Progenitor cell of endocrine pancreas (in vitro differentiated cells): ENCODE measurements at regions not wholly inside any gene's neighbourhood (a gene's known extent, or its start where the extent isn't known, plus 50 kb on each side); places are given as distances from the start of the nearest gene placed in this dataset.

Source experiments
- DNase-seq: peaks from one replicate; pipeline ENCODE4 v3.0.0; 2021; ENCODE audit warnings: low spot score; ENCODE audit not compliant: unreplicated experiment
- H3K27ac Mint-ChIP-seq: 2 replicates; pipeline ENCODE4 v1.8.0; 2021; ENCODE audit warnings: mild to moderate bottlenecking, moderate library complexity, mixed read lengths
- H3K27me3 Mint-ChIP-seq: 2 replicates; pipeline ENCODE4 v1.8.0; 2021; ENCODE audit warnings: mixed read lengths
- H3K36me3 Mint-ChIP-seq: 2 replicates; pipeline ENCODE4 v1.8.0; 2022; ENCODE audit warnings: mixed read lengths; ENCODE audit not compliant: insufficient read depth
- H3K4me1 Mint-ChIP-seq: 2 replicates; pipeline ENCODE4 v1.8.0; 2021; ENCODE audit warnings: low read depth, mixed read lengths
- H3K4me3 Mint-ChIP-seq: 2 replicates; pipeline ENCODE4 v1.8.0; 2021; ENCODE audit warnings: low read depth, mild to moderate bottlenecking, moderate library complexity, mixed read lengths
- H3K9me3 Mint-ChIP-seq: 2 replicates; pipeline ENCODE4 v1.8.0; 2021; ENCODE audit warnings: low read depth, mixed read lengths
- CTCF ChIP-seq: fragments of 200-600 bp; sonication (generic); IDR thresholded peaks from one replicate; pipeline ENCODE4 v1.5.0; 2021; ENCODE audit warnings: antibody characterized with exemption, mild to moderate bottlenecking; ENCODE audit not compliant: unreplicated experiment

- H3K4me3 Mint-ChIP-seq = no peak overlapping the region
- peak overlapping the region; percentile 19 for H3K27ac Mint-ChIP-seq
- DNase-seq = no peak
- no peaks in the 10 kb centered on the region for H3K27me3 Mint-ChIP-seq
- no peaks in the 10 kb centered on the region for H3K9me3 Mint-ChIP-seq
- no peak for TF ChIP-seq CTCF
- no peaks in the 10 kb centered on the region for H3K36me3 Mint-ChIP-seq
- peaks cover 10% of the 10 kb centered on the region for H3K4me1 Mint-ChIP-seq
These were observed 395.7 kb downstream of the TMEM161B start for GRCh38 chr5:87872986-87873385.

DNA sequence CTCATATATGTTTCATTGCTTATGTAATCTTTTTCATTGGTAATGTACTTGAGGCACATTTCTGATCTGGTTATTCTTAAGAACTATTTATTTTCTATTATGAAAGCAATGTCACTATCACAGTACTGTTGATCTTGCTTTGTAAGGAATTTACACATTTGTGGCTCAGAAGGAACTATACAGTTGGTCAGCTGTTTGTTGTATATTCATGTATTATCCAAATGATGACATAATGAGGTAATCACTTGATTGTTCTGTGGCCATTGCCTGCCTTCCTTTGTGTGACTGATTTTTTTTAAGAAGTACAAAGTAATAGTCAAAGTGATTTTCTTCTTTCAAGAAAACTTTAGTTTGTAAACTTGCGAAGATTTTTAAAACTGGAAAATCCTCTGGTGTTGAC, 399.9 kb downstream of the TMEM161B start:
- H3K4me1 Mint-ChIP-seq = peaks cover 10% of the 10 kb centered on the region
- TF ChIP-seq CTCF = no peak
- no peaks in the 10 kb centered on the region for H3K36me3 Mint-ChIP-seq

GRCh38 chr5:87867281-87867680, 401.4 kb downstream of the TMEM161B start:
- TF ChIP-seq CTCF = no peak
- H3K4me3 Mint-ChIP-seq = no peak overlapping the region
- no peak for DNase-seq
- no peaks in the 10 kb centered on the region for H3K36me3 Mint-ChIP-seq
- no peak overlapping the region for H3K27ac Mint-ChIP-seq
- no peaks in the 10 kb centered on the region for H3K27me3 Mint-ChIP-seq
- H3K9me3 Mint-ChIP-seq = peaks cover 3% of the 10 kb centered on the region
- peaks cover 2% of the 10 kb centered on the region for H3K4me1 Mint-ChIP-seq

More for the DNA sequence above, 399.9 kb downstream of the TMEM161B start:
- H3K4me3 Mint-ChIP-seq = no peak overlapping the region
- no peaks in the 10 kb centered on the region for H3K9me3 Mint-ChIP-seq
- no peak for DNase-seq
- H3K27me3 Mint-ChIP-seq = no peaks in the 10 kb centered on the region
- no peak overlapping the region for H3K27ac Mint-ChIP-seq

DNA sequence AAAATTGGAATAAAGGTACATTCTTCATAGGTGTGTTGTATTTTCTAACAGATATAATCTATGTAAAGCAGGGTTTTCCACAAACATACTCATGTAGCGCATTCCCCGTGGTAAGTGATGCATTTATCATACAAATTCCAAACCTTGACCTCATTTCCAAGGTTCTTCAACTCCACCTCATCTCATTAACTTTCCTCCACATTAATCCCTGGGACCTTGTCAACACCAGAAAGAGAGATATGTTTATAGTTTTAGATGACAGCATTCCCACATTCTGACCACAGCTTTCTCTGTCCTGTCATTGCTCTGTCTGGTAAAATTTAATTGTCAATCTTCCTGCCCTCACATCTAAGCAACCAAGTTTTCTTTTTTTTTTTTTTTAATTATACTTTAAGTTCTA, 415.1 kb downstream of the TMEM161B start:
- no peak for DNase-seq
- Mint-ChIP-seq H3K4me1 (no peaks in the 10 kb centered on the region), H3K36me3 (no peaks in the 10 kb centered on the region), H3K9me3 (peaks cover 3% of the 10 kb centered on the region), H3K4me3 (no peak overlapping the region), H3K27ac (no peak overlapping the region), H3K27me3 (no peaks in the 10 kb centered on the region)
- TF ChIP-seq CTCF = no peak

DNA sequence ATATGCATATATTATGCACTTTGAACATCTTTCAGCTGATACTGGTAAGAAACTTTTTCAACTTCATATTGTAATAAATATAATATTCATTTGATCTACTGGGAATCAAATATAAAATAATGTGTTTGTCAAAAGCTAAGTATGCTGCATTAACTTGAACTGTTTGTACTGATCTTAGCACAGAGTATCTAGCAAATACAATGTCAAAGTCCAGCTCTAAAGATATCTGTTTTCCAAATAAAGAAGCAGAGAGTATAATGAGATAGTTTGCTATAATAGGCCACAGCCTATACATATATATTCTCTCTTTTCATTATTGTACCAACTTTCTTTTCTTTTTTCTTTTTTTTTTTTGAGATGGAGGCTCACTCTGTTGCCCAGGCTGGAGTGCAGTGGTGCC, 417.0 kb downstream of the TMEM161B start:
- no peak for TF ChIP-seq CTCF
- no peak for DNase-seq
- Mint-ChIP-seq H3K36me3 (no peaks in the 10 kb centered on the region), H3K27ac (no peak overlapping the region), H3K9me3 (peaks cover under 1% of the 10 kb centered on the region), H3K4me3 (no peak overlapping the region), H3K4me1 (no peaks in the 10 kb centered on the region), H3K27me3 (no peaks in the 10 kb centered on the region)
